Nephron (organoid): ENCODE measurements at regions not wholly inside any gene's neighbourhood (a gene's known extent, or its start where the extent isn't known, plus 50 kb on each side); places are given as distances from the start of the nearest gene placed in this dataset.
"Not testable (repeated sequence)": the region's sequence is repeated elsewhere in the genome, so short reads cannot be mapped to it uniquely, and the experiment has no call there.

Experiments used
- H3K27ac Mint-ChIP-seq, 3 experiments: 2 replicates each; pipeline ENCODE4 v1.8.0; 2020; ENCODE audit warnings: mixed read lengths in 3 of 3, mild to moderate bottlenecking in 2 of 3, moderate library complexity in 1 of 3
- H3K27me3 Mint-ChIP-seq: 2 replicates; pipeline ENCODE4 v1.8.0; 2021; ENCODE audit warnings: low read depth, mild to moderate bottlenecking, moderate library complexity, mixed read lengths
- H3K36me3 Mint-ChIP-seq: 2 replicates; pipeline ENCODE4 v1.8.0; 2020; ENCODE audit warnings: low read depth, mixed read lengths
- H3K4me1 Mint-ChIP-seq: 2 replicates; pipeline ENCODE4 v1.8.0; 2020; ENCODE audit warnings: mixed read lengths
- H3K4me3 Mint-ChIP-seq, 3 experiments: 2 replicates each; pipeline ENCODE4 v1.8.0; 2020; ENCODE audit warnings: mild to moderate bottlenecking in 3 of 3, mixed read lengths in 3 of 3, moderate library complexity in 2 of 3
- H3K9me3 Mint-ChIP-seq: 2 replicates; pipeline ENCODE4 v1.8.0; 2020; ENCODE audit warnings: mixed read lengths
- TF ChIP-seq, protein P1 (sequence below), 3 experiments: fragments of 200-600 bp; sonication (generic); IDR thresholded peaks; one replicate each; pipeline ENCODE4 v1.5.0; 2021; ENCODE audit warnings: antibody characterized with exemption in 3 of 3; ENCODE audit not compliant: unreplicated experiment in 3 of 3

GRCh38 chr14:25303934-25304333 lies 254.0 kb upstream of the STXBP6 start:
- H3K27me3 Mint-ChIP-seq: no peaks in the 10 kb centered on the region
- H3K9me3 Mint-ChIP-seq: no peaks in the 10 kb centered on the region
- no peak overlapping the region for H3K4me3 Mint-ChIP-seq
- no peaks in the 10 kb centered on the region for H3K4me1 Mint-ChIP-seq
- H3K27ac Mint-ChIP-seq: no peak overlapping the region
- TF ChIP-seq, protein P1, sequence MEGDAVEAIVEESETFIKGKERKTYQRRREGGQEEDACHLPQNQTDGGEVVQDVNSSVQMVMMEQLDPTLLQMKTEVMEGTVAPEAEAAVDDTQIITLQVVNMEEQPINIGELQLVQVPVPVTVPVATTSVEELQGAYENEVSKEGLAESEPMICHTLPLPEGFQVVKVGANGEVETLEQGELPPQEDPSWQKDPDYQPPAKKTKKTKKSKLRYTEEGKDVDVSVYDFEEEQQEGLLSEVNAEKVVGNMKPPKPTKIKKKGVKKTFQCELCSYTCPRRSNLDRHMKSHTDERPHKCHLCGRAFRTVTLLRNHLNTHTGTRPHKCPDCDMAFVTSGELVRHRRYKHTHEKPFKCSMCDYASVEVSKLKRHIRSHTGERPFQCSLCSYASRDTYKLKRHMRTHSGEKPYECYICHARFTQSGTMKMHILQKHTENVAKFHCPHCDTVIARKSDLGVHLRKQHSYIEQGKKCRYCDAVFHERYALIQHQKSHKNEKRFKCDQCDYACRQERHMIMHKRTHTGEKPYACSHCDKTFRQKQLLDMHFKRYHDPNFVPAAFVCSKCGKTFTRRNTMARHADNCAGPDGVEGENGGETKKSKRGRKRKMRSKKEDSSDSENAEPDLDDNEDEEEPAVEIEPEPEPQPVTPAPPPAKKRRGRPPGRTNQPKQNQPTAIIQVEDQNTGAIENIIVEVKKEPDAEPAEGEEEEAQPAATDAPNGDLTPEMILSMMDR (IDR thresholded peaks at IDR 0.05; ENCODE audit: unreplicated experiment in 3 of 3): no peak
- no peaks in the 10 kb centered on the region for H3K36me3 Mint-ChIP-seq

DNA sequence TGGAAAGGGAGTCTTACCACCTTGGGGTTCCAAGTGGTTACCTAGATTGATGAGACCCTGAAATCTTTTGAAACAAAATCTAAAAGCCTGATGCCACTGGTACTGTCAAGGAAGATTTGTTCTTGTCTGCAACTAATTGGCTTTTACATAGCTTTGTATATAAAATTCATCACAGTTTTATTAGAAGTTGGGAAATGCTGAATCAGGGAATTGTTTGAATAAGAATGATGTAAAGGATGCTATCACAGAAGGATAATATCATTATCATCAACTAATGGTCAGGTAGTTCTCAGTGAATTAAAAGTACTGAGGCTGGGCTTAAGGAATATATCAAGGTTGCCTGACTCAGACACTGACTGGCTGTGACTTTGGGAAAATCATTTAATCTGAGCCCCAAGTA lies 248.3 kb upstream of the STXBP6 start:
- H3K4me3 Mint-ChIP-seq: no peak overlapping the region
- H3K36me3 Mint-ChIP-seq: no peaks in the 10 kb centered on the region
- H3K9me3 Mint-ChIP-seq: no peaks in the 10 kb centered on the region
- TF ChIP-seq, protein P1 (IDR thresholded peaks at IDR 0.05; ENCODE audit: unreplicated experiment in 3 of 3): no peak
- H3K27me3 Mint-ChIP-seq: no peaks in the 10 kb centered on the region
- H3K27ac Mint-ChIP-seq: no peak overlapping the region
- H3K4me1 Mint-ChIP-seq: no peaks in the 10 kb centered on the region

- H3K27me3 Mint-ChIP-seq, H3K36me3 Mint-ChIP-seq, H3K27ac Mint-ChIP-seq, H3K4me1 Mint-ChIP-seq, H3K4me3 Mint-ChIP-seq, H3K9me3 Mint-ChIP-seq: not testable (repeated sequence)
Measured at GRCh38 chr14:25290154-25290553, 240.2 kb upstream of the STXBP6 start.

GRCh38 chr14:25274529-25274928 lies 224.6 kb upstream of the STXBP6 start:
- peaks cover 3% of the 10 kb centered on the region for H3K9me3 Mint-ChIP-seq
- no peaks in the 10 kb centered on the region for H3K36me3 Mint-ChIP-seq
- TF ChIP-seq, protein P1 (IDR thresholded peaks at IDR 0.05; ENCODE audit: unreplicated experiment in 3 of 3): no peak
- no peaks in the 10 kb centered on the region for H3K4me1 Mint-ChIP-seq
- no peak overlapping the region for H3K27ac Mint-ChIP-seq
- no peak overlapping the region for H3K4me3 Mint-ChIP-seq
- H3K27me3 Mint-ChIP-seq: no peaks in the 10 kb centered on the region

- TF ChIP-seq, protein P1 (IDR thresholded peaks at IDR 0.05; ENCODE audit: unreplicated experiment in 3 of 3): no peak
- Mint-ChIP-seq H3K4me1 (no peaks in the 10 kb centered on the region), H3K36me3 (no peaks in the 10 kb centered on the region), H3K4me3 (no peak overlapping the region), H3K27me3 (peaks cover 4% of the 10 kb centered on the region), H3K27ac (no peak overlapping the region), H3K9me3 (peaks cover 3% of the 10 kb centered on the region)
Measured at GRCh38 chr14:25267186-25267585, 217.2 kb upstream of the STXBP6 start.

- Mint-ChIP-seq H3K9me3 (no peaks in the 10 kb centered on the region), H3K4me1 (no peaks in the 10 kb centered on the region), H3K36me3 (no peaks in the 10 kb centered on the region), H3K27ac (no peak overlapping the region), H3K4me3 (no peak overlapping the region), H3K27me3 (no peaks in the 10 kb centered on the region)
- TF ChIP-seq, protein P1 (IDR thresholded peaks at IDR 0.05; ENCODE audit: unreplicated experiment in 3 of 3): no peak
Measured at GRCh38 chr14:25259470-25259869, 209.5 kb upstream of the STXBP6 start.
